Stimulated activated CD8-positive, alpha-beta memory T cell treated with anti-CD3 and anti-CD28 coated beads, Interleukin-12 subunit alpha, Interleukin-12 subunit beta, amount 100 ng/mL, for 24 hours (primary cell): ENCODE measurements at regions not wholly inside any gene's neighbourhood (a gene's known extent, or its start where the extent isn't known, plus 50 kb on each side); places are given as distances from the start of the nearest gene placed in this dataset.
"Not testable (repeated sequence)": the region's sequence is repeated elsewhere in the genome, so short reads cannot be mapped to it uniquely, and the experiment has no call there.

Source experiments
- DNase-seq: peaks from one replicate; pipeline ENCODE4 v3.0.0-alpha.2; 2020; ENCODE audit errors: extremely low read depth

GRCh38 chr21:33973268-33973667 lies 57.7 kb upstream of the ATP5PO start:
- DNase-seq = no peak

GRCh38 chr21:33972539-33972938 lies 56.9 kb upstream of the ATP5PO start:
- DNase-seq = no peak

GRCh38 chr21:33971492-33972013 lies 55.9 kb upstream of the ATP5PO start:
- no peak for DNase-seq

DNA sequence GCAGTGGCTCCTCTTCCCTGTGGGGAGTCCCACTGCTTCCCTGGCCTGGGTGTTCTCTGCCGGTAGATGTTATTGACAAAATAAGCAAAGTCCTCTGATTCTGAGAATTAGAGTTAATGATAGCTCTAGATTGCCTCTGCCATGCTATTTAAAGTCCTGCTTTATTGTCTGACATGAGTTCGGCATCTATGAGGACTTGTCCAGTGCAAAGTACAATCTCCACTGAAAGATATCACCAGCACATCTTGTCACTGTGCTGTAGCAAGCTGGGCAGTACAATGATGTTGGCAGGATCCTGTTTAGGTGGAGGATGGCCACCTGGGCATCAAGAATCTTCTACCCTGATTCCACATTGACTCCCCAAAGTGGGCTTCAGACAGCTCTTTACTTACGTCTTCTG lies 54.0 kb upstream of the ATP5PO start:
- DNase-seq = no peak

GRCh38 chr21:33968995-33969348 lies 53.4 kb upstream of the ATP5PO start:
- no peak for DNase-seq

- DNase-seq = no peak
These were observed 52.7 kb upstream of the ATP5PO start for GRCh38 chr21:33968080-33968994.

DNA sequence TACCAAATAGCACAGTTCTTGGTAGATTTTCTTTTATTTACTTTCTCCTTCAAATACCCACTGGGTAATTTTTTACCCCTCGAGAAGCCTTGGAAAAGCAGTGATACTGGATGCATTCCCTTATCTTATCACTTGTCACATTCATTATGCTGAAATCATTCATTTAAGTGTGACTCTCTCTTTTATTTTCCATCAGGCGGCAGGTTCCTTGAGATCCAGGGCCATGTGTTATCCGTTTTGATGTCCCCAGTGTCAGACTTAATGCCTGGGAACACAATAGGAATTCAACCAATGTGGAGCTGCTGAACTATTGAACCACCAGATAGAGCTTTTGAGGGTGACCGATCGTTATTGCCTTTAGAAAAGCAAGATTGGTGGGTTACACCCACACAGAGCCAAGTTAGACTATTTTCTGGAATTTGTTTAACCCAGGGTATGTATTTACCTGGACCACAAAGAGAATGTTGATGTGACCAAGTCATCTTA lies 51.5 kb upstream of the ATP5PO start:
- DNase-seq = no peak

DNA sequence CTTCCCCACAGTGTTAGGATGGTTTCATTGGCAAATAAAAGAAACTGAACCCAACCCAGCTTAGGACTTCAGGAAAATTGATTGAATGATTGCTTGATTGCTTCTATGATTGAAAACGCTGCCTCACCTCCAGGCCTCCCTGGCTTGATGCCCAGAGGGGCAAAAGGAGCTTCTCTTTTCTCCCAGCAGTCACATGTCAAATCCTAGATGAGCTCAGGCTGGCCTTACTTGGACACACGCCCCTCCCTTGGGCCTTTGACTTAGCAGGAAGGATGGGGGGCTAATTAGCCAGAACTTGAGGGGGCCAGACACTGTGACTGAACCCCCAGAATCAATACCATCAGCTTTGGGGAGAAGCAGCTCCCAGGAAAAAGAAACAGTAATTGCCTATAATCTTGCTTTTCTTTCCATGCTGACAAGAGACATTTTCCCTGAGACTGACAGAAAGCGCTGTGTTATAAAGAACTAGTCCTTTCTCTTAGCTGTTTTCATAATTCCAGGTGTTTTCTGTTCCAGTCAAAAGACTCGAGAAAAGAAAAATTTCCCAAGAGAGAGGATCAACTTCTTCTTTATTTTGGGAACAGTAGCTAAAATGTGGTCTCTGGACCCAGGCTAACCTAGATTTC lies 50.8 kb upstream of the ATP5PO start:
- no peak for DNase-seq

DNA sequence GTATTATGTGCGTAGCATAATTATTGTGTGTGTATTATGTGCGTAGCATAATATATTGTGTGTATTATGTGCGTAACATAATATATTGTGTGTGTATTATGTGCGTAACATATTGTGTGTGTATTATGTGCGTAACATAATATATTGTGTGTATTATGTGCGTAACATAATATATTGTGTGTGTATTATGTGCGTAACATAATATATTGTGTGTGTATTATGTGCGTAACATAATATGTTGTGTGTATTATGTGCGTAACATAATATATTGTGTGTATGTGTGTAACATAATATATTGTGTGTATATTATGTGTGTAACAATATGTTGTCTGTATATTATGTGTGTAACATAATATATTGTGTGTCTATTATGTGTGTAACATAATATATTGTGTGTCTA lies 50.1 kb upstream of the ATP5PO start:
- DNase-seq = not testable (repeated sequence)
